Mucosa of descending colon (tissue), 3 donors: ENCODE measurements at regions not wholly inside any gene's neighbourhood (a gene's known extent, or its start where the extent isn't known, plus 50 kb on each side); places are given as distances from the start of the nearest gene placed in this dataset.

ENCODE experiments used
- ATAC-seq: fragments of 200-7000 bp; cut with Tn5 transposase; one replicate; pipeline ENCODE4 v1.9.1; 2020; ENCODE audit warnings: mild to moderate bottlenecking, moderate library complexity
- DNase-seq, 3 donors: peaks; one replicate each; pipeline ENCODE4 v3.0.0-alpha.2; 2020
- H3K36me3 ChIP-seq: fragments of 200-600 bp; one replicate; pipeline ENCODE4 v1.8.0; 2021; ENCODE audit warnings: low read depth, mild to moderate bottlenecking
- H3K4me1 ChIP-seq: fragments of 200-600 bp; one replicate; pipeline ENCODE4 v1.8.0; 2021; ENCODE audit warnings: low read depth, mild to moderate bottlenecking
- H3K4me3 ChIP-seq: fragments of 200-600 bp; one replicate; pipeline ENCODE4 v1.8.0; 2021; ENCODE audit warnings: mild to moderate bottlenecking
- H3K9me3 ChIP-seq: fragments of 200-600 bp; one replicate; pipeline ENCODE4 v1.8.0; 2021; ENCODE audit warnings: mild to moderate bottlenecking
- intact Hi-C, 2 donors: fragments of 100-400 bp; cut with DNase I in 1 of 2; cut with micrococcal nuclease in 1 of 2; formaldehyde crosslinking; loops; one replicate each; pipeline versions ENCODE4 v1.11.0 to v1.11.1; 2022; cut with DNase I, micrococcal nuclease
- TF ChIP-seq, protein P1 (sequence below): fragments of 200-600 bp; IDR thresholded peaks from one replicate; pipeline ENCODE4 v1.8.0; 2022; ENCODE audit warnings: antibody characterized with exemption, mild to moderate bottlenecking
- donor health status: DM: no; HTN: no; CAD: no; lungs with moderate emphysema.
- donor health status: DM: no; HTN: no; CAD: no.
- donor health status: DM: no; HTN: yes; CAD: no.

DNA sequence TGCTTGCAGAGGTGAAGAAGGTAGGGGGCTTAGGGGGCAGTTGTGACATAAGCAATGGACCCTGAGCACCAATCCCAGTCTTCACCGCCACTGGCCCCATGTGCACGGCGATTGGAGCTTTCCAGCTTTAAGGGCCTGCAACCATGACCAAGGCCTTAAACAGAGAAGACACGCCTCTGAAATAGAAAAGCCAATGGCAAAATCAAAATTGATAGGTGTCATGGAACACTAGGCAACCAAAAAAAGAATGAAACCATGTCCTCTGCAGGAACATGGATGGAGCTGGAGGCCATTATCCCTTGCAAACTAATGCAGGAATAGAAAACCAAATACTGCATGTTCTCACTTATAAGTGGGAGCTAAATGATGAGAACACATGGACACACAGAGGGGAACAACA, 146.3 kb downstream of the SCARB1 start:
- Histone ChIP-seq H3K4me3 (no peak overlapping the region), H3K36me3 (no peaks in the 10 kb centered on the region), H3K9me3 (no peaks in the 10 kb centered on the region), H3K4me1 (peaks cover 8% of the 10 kb centered on the region)
- no peak for DNase-seq
- ATAC-seq: no peak
- TF ChIP-seq, protein P1, sequence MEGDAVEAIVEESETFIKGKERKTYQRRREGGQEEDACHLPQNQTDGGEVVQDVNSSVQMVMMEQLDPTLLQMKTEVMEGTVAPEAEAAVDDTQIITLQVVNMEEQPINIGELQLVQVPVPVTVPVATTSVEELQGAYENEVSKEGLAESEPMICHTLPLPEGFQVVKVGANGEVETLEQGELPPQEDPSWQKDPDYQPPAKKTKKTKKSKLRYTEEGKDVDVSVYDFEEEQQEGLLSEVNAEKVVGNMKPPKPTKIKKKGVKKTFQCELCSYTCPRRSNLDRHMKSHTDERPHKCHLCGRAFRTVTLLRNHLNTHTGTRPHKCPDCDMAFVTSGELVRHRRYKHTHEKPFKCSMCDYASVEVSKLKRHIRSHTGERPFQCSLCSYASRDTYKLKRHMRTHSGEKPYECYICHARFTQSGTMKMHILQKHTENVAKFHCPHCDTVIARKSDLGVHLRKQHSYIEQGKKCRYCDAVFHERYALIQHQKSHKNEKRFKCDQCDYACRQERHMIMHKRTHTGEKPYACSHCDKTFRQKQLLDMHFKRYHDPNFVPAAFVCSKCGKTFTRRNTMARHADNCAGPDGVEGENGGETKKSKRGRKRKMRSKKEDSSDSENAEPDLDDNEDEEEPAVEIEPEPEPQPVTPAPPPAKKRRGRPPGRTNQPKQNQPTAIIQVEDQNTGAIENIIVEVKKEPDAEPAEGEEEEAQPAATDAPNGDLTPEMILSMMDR: no peak
- intact Hi-C loops: no loop called here

DNA sequence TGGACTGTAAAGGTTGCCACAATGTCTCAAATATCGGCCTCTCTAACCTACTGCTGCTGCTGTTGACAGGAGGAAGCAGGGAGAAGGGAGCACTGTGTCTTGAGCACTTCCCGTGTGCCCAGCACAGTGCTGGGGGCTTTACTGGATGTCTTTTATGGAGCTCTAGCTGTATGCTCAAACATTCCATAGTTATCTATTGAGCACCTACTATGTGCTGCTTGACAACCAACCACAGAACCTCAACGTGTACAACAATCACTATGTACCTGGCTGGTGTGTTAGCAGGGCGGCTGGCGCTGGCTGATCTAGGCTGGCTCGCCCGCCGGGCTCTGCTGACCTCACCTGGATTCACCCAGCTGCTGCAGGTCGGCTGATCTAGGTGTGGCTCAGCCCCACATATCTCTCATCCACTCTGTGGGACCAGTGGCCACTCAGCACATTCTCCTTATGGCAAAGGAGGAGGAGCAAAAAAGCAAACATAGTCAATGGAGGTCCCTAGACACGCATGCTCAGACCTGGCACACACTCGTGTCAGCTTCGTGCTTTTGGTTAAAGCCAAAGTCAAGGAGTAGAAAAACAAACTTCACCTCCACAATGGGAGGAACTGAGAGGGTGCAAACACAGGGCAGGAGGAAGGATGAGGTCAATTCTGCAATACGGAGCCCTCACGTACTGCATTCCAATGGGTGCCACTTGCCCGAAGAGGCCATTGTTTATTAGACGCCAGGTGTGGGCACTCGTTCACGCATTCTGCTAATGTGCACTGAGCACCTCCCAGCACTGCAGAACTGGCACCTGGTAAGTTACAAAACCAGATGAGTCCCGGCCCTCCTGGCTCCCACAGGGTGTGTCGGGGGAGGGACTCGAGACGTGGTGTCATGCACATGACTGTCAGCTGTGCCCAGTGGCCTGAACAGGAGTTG, 147.2 kb downstream of the SCARB1 start:
- no peak overlapping the region for H3K4me3 ChIP-seq
- ATAC-seq (no peak), DNase-seq (no peak)
- intact Hi-C loops: no loop called here
- H3K9me3 ChIP-seq: no peaks in the 10 kb centered on the region
- TF ChIP-seq, protein P1: no peak
- H3K4me1 ChIP-seq: peaks cover 8% of the 10 kb centered on the region
- no peaks in the 10 kb centered on the region for H3K36me3 ChIP-seq

DNA sequence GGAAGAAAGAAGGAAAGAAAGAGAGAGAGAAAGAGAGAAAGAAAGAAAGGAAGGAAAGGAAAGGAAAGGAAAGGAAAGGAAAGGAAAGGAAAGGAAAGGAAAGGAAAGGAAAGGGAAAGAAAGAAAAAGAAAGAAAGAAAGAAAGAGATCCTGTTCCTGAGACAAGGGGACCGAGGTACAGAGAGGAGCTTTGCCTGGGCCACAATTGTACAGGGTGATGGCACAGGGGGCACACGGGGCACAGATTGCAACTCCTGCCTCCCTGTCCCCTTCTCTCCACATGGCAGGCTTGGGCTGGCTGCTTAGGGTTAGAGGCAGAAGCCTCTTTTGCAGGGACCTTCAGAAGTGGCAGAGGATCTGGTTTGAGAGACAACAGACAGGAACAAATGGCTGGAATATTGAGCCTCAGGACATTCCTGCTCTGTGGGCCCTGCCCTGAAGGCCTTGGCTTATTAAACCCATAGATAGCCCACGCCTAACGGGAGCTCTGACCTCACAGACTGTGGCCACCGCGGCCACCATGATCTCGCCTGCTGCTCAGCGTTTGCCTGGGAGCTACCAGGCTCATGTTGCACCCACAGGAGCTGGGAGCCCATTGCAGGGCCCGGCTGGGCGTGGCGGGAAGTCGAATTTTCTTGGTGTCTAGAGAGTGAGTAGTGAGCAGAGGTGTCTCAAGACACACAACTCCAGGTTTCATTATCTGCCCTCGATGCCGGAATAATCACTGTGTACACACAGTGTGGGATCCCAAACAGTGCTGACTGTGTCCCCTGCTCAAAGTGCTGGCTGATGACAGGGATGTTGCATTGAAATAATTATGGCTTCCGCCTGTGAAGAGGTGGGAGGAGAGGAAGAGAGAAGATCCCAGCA, 147.9 kb upstream of the NCOR2 start:
- ATAC-seq (peak; percentile 60), DNase-seq (no peak)

DNA sequence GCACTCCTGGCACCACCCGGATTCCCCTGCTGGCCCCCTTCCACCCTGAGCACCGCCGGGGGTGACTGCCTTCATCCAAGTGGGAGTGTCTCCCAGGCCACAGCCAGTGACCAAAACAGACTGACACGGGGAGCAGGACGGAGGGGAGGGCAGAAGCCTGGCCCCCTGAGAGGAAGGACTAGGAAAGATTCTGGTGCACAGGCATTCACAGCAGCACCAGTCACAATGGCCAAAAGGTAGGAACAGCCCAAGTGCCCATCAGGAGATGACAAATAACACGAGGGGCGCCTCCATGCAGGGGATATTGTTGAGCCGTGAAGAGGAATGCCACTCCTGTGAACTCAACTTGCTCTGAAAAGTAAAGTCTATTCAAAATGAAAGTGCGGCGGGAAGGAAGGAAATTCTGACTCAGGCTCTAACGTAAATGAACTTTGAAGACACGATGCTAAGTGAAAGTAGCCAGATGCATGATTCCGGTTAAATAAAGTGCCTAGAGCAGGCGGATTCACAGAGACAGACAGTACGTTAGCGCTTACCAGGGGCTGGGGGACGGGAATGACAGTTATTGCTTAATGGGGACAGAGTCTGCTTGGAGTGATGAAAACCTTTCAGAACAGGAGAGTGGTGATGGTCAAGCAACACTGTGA, 146.1 kb upstream of the NCOR2 start:
- Histone ChIP-seq H3K36me3 (no peaks in the 10 kb centered on the region), H3K4me1 (peaks cover 8% of the 10 kb centered on the region), H3K4me3 (no peak overlapping the region), H3K9me3 (no peaks in the 10 kb centered on the region)
- DNase-seq (peak in 1 of 3 donors; percentile 59), ATAC-seq (peak; percentile 66)
- intact Hi-C loops: no loop called here
- TF ChIP-seq, protein P1: no peak

More for the DNA sequence above, 147.9 kb upstream of the NCOR2 start:
- intact Hi-C loops: no loop called here
- peaks cover 8% of the 10 kb centered on the region for H3K4me1 ChIP-seq
- H3K4me3 ChIP-seq: no peak overlapping the region
- no peaks in the 10 kb centered on the region for H3K9me3 ChIP-seq
- TF ChIP-seq, protein P1: no peak
- H3K36me3 ChIP-seq: no peaks in the 10 kb centered on the region

DNA sequence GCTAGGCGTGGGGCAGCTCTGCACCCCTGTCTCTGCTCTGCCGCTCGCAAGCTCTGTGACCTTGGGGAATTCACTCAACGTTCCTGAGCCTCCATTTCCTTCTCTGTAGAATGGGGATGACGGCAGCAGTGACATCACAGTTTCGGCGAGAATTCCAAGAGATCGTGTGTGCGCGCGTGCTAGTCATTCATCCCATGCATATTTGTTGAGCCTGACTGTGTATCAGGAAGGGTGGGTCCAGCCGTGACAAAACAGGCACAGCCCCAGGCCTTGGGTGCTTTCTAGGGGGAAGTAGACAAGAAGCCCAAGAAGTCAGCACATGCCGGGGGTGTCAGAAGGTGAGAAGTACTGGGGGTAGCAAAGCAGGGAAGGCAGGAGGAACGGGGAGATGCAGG, 145.6 kb upstream of the NCOR2 start:
- TF ChIP-seq, protein P1: no peak
- Histone ChIP-seq H3K9me3 (no peaks in the 10 kb centered on the region), H3K36me3 (no peaks in the 10 kb centered on the region), H3K4me1 (peaks cover 8% of the 10 kb centered on the region), H3K4me3 (no peak overlapping the region)
- peak; percentile 52 for ATAC-seq
- intact Hi-C loops: no loop called here
- DNase-seq: peak in 2 of 3 donors; percentile 42 to 46
